ENCODE measurements at regions not wholly inside any gene's neighbourhood (a gene's known extent, or its start where the extent isn't known, plus 50 kb on each side); places are given as distances from the start of the nearest gene placed in this dataset.

DNA sequence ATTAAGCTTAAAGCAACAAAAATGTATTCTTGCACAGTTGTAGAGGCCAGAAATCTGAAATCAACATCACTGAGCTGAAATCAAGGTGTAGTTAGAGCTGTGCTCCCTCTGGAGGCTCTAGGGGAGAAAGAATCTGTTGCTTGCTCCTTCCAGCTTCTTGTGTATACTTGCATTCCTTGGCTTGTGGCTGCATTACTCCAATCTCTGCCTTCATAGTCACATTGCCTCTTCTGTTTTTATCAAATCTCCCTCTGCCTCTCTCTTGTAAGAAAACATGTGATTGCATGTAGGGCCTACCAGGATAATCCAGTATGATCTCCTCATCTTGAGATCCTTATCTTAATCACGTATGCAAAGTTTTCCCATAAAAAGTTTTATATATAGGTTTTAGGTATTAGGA is 487.9 kb upstream of the SGO1 start:
- TF ChIP-seq, protein P1, sequence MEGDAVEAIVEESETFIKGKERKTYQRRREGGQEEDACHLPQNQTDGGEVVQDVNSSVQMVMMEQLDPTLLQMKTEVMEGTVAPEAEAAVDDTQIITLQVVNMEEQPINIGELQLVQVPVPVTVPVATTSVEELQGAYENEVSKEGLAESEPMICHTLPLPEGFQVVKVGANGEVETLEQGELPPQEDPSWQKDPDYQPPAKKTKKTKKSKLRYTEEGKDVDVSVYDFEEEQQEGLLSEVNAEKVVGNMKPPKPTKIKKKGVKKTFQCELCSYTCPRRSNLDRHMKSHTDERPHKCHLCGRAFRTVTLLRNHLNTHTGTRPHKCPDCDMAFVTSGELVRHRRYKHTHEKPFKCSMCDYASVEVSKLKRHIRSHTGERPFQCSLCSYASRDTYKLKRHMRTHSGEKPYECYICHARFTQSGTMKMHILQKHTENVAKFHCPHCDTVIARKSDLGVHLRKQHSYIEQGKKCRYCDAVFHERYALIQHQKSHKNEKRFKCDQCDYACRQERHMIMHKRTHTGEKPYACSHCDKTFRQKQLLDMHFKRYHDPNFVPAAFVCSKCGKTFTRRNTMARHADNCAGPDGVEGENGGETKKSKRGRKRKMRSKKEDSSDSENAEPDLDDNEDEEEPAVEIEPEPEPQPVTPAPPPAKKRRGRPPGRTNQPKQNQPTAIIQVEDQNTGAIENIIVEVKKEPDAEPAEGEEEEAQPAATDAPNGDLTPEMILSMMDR (IDR thresholded peaks at IDR 0.05): no peak
- TF ChIP-seq POLR2A (IDR thresholded peaks at IDR 0.05): no peak

Data from Peyer's patch (tissue), 4 donors.